HK-2 (cell line): ENCODE measurements at regions not wholly inside any gene's neighbourhood (a gene's known extent, or its start where the extent isn't known, plus 50 kb on each side); places are given as distances from the start of the nearest gene placed in this dataset.
"Not testable (repeated sequence)": the region's sequence is repeated elsewhere in the genome, so short reads cannot be mapped to it uniquely, and the experiment has no call there.

Experiments
- DNase-seq: peaks from one replicate; pipeline ENCODE4 v3.0.0-alpha.2; 2018; ENCODE audit not compliant: unreplicated experiment

DNA sequence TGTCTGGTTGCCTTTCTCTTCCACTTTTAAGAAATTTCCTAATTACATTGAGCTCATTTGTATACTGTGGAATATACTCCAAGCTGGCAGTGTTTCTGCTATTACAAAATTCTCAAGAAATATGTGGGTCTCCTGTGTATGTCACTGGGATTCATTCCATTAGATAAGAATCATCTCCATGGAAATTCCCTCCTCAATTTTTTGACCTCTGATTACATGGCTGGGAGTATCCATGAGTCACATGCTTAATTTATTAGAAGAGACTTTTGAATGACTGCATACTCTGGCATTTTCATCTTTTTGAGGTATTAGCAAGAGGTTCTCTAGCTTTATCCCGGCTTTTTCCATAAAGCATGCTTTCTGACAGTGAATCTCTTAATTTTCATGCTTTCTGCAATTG is 665.5 kb upstream of the CNTNAP5 start:
- no peak for DNase-seq

- DNase-seq, result no peak
Observed at GRCh38 chr2:123362671-123363440, 662.2 kb upstream of the CNTNAP5 start.

GRCh38 chr2:123363826-123364225 is 661.3 kb upstream of the CNTNAP5 start:
- no peak for DNase-seq

- no peak for DNase-seq
Observed at GRCh38 chr2:123364243-123364896, 660.7 kb upstream of the CNTNAP5 start.

GRCh38 chr2:123366239-123366837 is 658.7 kb upstream of the CNTNAP5 start:
- DNase-seq, result no peak

- no peak for DNase-seq
Observed at GRCh38 chr2:123370186-123370585, 654.9 kb upstream of the CNTNAP5 start.

GRCh38 chr2:123371535-123371934 is 653.6 kb upstream of the CNTNAP5 start:
- DNase-seq, result no peak

GRCh38 chr2:123380370-123380935 is 644.6 kb upstream of the CNTNAP5 start:
- DNase-seq, result no peak

DNA sequence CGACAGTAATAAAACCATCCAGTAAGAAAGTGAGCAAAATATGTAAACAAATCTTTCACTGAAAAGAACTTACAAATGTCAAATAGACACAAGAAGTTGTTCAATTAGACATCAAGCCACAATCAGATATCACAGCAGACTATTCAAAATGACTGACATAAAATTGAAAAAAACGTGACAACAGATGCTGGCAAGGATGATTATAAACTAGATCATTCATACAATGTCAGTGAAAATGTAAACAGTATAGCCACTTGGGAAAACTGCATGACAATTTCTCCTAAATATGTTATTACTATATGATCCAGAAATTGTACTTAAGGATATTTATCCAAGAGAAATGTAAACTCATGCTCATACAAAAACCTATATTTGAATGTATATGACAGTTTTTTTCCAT is 609.4 kb upstream of the CNTNAP5 start:
- DNase-seq, result no peak

GRCh38 chr2:123419976-123420375 is 605.1 kb upstream of the CNTNAP5 start:
- DNase-seq, result no peak

DNA sequence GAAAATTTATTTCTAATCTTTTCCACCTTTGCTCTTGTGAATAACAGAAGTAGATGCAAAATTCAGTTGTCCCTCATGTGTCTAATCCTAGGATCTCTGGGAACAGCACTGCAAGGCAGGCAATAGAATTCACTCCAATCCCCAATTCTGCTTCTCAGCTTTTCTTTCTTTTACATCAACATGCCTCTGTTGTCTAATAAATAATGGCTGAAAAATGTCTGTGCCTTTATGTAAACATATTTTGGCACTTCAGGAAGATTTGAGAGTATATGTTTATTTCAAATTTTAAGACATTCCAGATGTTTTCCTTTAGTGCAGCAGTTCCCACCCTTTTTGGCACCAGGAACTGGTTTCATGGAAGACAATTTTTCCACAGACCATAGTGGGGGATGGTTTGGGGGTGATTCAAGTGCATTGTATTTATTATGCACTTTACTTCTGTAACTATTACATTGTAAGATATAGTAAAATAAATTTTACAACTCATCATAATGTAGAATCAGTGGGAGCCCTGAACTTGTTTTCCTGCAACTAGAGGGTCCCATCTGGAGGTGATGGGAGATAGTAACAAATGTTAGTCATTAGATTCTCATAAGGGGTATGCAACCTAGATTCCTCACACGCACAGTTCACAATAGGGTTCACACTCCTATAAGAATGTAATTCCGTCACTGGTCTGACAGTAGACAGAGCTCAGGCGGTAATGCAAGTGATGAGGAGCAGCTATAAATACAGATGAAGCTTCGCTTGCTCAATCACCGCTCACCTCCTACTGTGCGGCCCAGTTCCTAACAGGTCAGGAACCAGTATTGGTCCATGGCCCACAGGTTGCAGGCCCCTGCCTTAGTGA is 590.3 kb upstream of the CNTNAP5 start:
- DNase-seq, result no peak

GRCh38 chr2:123438251-123438650 is 586.8 kb upstream of the CNTNAP5 start:
- DNase-seq, result no peak

GRCh38 chr2:123438675-123439074 is 586.4 kb upstream of the CNTNAP5 start:
- DNase-seq, result no peak

DNA sequence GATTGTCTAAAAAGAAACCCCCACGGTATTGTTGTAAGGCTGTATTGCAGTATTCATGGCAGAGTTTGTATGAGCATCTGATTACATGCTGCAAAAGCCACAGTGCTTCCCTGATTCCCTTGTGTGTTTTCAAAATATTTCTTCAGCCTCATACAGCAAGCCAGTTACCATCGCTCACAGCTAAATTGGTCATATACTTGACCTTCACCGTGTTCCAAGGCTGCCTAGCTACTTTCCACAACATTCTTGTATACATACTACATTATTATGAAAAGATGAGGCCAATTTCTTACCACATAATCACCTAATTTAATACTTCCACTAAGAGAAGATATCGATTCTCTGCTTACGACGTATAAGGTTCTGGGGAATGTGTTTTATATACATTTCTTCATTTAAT is 576.3 kb upstream of the CNTNAP5 start:
- DNase-seq, result no peak

- DNase-seq, result no peak
Observed at GRCh38 chr2:123451542-123451941, 573.5 kb upstream of the CNTNAP5 start.

DNA sequence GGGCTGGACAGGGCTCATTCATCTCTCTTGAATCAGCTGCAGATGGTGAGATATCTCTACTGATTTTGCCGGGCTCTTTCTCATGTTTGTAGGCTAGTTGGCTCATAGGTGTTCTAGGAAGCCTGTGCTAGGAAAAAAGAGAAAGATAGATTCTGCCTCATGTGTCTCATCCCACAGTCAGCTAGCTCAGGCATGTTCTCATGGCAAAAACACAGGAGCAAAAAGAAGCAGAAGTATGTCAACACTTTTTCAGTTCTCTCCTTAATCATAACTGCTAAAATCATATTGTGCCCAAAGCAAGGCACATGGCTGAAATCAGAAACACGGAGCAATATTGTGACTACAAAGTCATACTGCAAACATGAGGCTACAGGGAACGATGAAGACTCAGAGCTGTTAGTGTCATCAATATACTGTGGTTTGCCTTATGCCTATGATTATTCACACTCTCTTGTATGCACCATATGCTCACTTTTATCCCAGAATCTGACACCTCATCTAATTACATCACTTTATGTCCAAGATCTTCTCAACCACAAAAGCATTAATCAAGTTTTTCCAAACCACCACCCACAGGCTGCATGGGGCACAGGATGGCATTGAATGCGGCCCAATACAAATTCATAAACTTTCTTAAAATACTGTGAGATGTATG is 571.9 kb upstream of the CNTNAP5 start:
- DNase-seq, result no peak

DNA sequence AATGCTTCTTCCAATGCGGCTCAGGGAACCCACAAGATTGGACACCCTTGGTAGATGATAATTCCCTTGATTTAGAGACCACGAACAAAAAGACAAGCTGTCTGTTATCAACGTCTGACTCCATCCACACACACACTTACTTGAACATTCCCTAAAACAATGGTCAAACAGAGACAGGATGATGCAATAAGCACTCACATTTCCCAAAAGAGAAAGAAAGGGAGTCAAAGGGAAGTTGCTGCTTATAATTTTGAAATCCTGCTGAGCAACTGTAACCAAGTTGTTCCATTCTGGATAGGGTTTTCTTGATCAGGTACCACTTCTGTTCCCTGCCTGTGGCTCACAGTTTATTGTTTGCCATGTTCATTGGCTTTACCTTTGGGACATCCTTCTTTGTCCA is 571.3 kb upstream of the CNTNAP5 start:
- no peak for DNase-seq

DNA sequence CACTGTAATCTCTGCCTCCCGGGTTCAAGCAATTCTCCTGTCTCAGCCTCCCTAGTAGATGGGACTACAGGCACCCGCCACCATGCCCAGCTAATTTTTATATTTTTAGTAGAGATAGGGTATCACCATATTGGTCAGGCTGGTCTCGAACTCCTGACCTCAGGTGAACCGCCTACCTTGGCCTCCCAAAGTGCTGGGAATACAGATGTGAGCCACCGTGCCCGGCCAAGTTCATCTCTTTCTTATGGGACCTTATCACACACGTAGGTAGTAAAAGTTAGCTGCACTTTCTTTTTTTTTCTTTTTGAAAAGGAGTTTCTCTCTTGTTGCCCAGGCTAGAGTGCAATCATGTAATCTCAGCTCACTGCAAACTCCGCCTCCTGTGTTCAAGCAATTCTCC is 569.9 kb upstream of the CNTNAP5 start:
- DNase-seq, result not testable (repeated sequence)

DNA sequence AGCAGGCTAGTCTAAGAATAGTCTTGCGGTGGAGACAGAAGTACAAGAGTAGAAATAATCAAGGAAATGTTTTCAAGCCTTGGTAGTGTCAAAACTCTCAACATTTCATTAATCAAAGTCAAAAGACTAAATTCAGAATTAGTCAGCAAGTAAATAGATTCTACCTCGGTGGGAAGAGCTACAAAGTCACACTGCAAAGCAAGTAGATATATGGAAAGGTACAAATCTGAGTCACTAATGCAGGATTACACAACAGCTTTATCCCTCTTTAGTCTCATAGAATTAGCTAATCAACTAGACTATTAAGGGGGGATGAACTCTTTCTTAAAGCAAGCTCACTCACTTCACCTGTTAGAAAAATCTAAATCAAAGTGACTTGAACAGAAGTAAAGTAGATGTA is 568.7 kb upstream of the CNTNAP5 start:
- no peak for DNase-seq

DNA sequence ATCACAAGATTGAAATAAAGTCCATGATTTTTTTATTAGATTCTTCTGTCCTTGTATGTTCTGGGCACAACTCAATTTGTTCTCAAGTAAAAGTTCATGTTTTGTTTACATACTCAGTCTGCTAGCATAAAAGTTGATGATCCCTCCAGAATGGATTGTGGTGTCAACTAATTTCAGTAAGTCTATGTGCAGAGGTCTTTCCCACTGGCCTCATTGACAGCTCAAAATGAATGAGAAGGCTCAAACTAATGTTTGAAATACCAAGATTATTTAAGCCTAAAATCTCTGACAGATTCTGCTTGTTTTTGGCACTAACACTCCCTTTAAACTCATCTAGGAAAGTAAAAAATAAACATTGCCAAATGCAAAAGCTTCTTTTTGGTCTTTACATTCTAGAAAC is 561.2 kb upstream of the CNTNAP5 start:
- DNase-seq, result no peak

DNA sequence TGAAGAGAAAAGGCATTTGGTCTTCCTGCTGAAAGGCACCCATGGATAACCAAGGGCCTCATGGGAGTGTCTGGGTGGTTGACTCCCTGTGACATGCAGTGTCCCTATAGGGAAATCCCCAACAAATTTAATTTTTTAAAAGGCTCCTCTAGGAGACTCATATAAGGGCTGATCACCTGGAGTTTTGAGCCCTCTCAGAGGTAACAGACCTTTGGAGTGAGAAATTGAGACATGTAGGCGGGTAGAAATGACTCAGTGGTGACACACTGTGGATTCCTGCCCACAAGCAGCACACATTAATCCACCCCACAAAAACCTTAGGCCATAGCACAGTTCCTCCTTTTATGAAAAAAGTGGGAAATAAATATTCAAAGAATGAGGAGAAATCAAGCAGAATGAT is 557.0 kb upstream of the CNTNAP5 start:
- peak; percentile 1 for DNase-seq
